H9 (cell line): ENCODE measurements at regions not wholly inside any gene's neighbourhood (a gene's known extent, or its start where the extent isn't known, plus 50 kb on each side); places are given as distances from the start of the nearest gene placed in this dataset.

Experiments used
- DNase-seq: peaks from one replicate; pipeline ENCODE4 v3.0.0-alpha.2; 2017
- H2AFZ ChIP-seq: one replicate; pipeline ENCODE4 v1.6.1; 2013; ENCODE audit warnings: mild to moderate bottlenecking, low read length, control low read depth, moderate library complexity
- H2AK5ac ChIP-seq: 2 replicates; pipeline ENCODE4 v1.6.1; 2013; ENCODE audit warnings: low read length, control low read depth, mixed read lengths; ENCODE audit not compliant: insufficient read length
- H2BK120ac ChIP-seq: one replicate; pipeline ENCODE4 v1.6.1; 2013; ENCODE audit warnings: low read depth, mild to moderate bottlenecking, low read length, control low read depth, inconsistent platforms; ENCODE audit not compliant: poor library complexity, severe bottlenecking
- H2BK12ac ChIP-seq: 2 replicates; pipeline ENCODE4 v1.6.1; 2013; ENCODE audit warnings: low read length, control low read depth, mixed read lengths, low read depth; ENCODE audit not compliant: insufficient read length
- H2BK15ac ChIP-seq: 2 replicates; pipeline ENCODE4 v1.6.1; 2013; ENCODE audit warnings: low read depth, low read length, control low read depth
- H2BK20ac ChIP-seq: one replicate; pipeline ENCODE4 v1.6.1; 2013; ENCODE audit warnings: low read depth, mild to moderate bottlenecking, low read length, control low read depth, inconsistent platforms; ENCODE audit not compliant: poor library complexity, severe bottlenecking
- H2BK5ac ChIP-seq: 2 replicates; pipeline ENCODE4 v1.6.1; 2013; ENCODE audit warnings: low read length, control low read depth, mixed read lengths; ENCODE audit not compliant: insufficient read length
- H3K14ac ChIP-seq: 2 replicates; pipeline ENCODE4 v1.6.1; 2013; ENCODE audit warnings: low read length, control low read depth; ENCODE audit not compliant: insufficient read depth
- H3K18ac ChIP-seq: 2 replicates; pipeline ENCODE4 v1.6.1; 2013; ENCODE audit warnings: low read depth, mild to moderate bottlenecking, mixed read lengths, low read length, control low read depth; ENCODE audit not compliant: insufficient read length
- H3K23ac ChIP-seq: 2 replicates; pipeline ENCODE4 v1.6.1; 2013; ENCODE audit warnings: low read length, control low read depth, mixed read lengths, low read depth; ENCODE audit not compliant: insufficient read length
- H3K23me2 ChIP-seq: 2 replicates; pipeline ENCODE4 v1.6.1; 2013; ENCODE audit warnings: low read depth, mild to moderate bottlenecking, mixed read lengths, low read length, control low read depth; ENCODE audit not compliant: insufficient read length, poor library complexity, severe bottlenecking
- H3K27ac ChIP-seq: 2 replicates; pipeline ENCODE4 v1.5.1; 2013; ENCODE audit warnings: low read length, control low read depth, mixed read lengths, low read depth; ENCODE audit not compliant: insufficient read length
- H3K27me3 ChIP-seq: 2 replicates; pipeline ENCODE4 v1.6.1; 2013; ENCODE audit warnings: low read length, control low read depth, inconsistent platforms; ENCODE audit not compliant: insufficient read depth
- H3K4ac ChIP-seq: 2 replicates; pipeline ENCODE4 v1.6.1; 2013; ENCODE audit warnings: low read depth, mild to moderate bottlenecking, control low read depth, inconsistent platforms, low read length, moderate library complexity
- H3K4me1 ChIP-seq: 2 replicates; pipeline ENCODE4 v1.6.1; 2013; ENCODE audit warnings: low read length, control low read depth, inconsistent platforms; ENCODE audit not compliant: insufficient read depth
- H3K4me2 ChIP-seq: 2 replicates; pipeline ENCODE4 v1.6.1; 2013; ENCODE audit warnings: low read length, control low read depth, mixed read lengths; ENCODE audit not compliant: insufficient read length, insufficient read depth
- H3K56ac ChIP-seq: 2 replicates; pipeline ENCODE4 v1.6.1; 2013; ENCODE audit warnings: low read depth, mild to moderate bottlenecking, mixed read lengths, low read length, control low read depth; ENCODE audit not compliant: insufficient read length
- H3K79me1 ChIP-seq: 2 replicates; pipeline ENCODE4 v1.6.1; 2013; ENCODE audit warnings: low read depth, mild to moderate bottlenecking, moderate library complexity, low read length, control low read depth, inconsistent platforms; ENCODE audit not compliant: insufficient read depth, poor library complexity, severe bottlenecking
- H3K79me2 ChIP-seq: 2 replicates; pipeline ENCODE4 v1.6.1; 2013; ENCODE audit warnings: low read length, control low read depth, inconsistent platforms; ENCODE audit not compliant: insufficient read depth
- H3K9ac ChIP-seq: 2 replicates; pipeline ENCODE4 v1.6.1; 2013; ENCODE audit warnings: low read length, control low read depth, mixed read lengths; ENCODE audit not compliant: insufficient read length; ENCODE audit errors: extremely low read depth
- H3K9me3 ChIP-seq: one replicate; pipeline ENCODE4 v1.6.1; 2013; ENCODE audit warnings: low read depth, low read length, inconsistent platforms; ENCODE audit not compliant: control insufficient read depth
- H3T11ph ChIP-seq: one replicate; pipeline ENCODE4 v1.6.1; 2013; ENCODE audit warnings: mild to moderate bottlenecking, low read length, control low read depth, inconsistent platforms
- H4K20me1 ChIP-seq: one replicate; pipeline ENCODE4 v1.6.1; 2013; ENCODE audit not compliant: control insufficient read depth, insufficient read length, insufficient read depth
- H4K5ac ChIP-seq: 2 replicates; pipeline ENCODE4 v1.6.1; 2013; ENCODE audit warnings: low read depth, mild to moderate bottlenecking, mixed read lengths, low read length, control low read depth; ENCODE audit not compliant: insufficient read length
- H4K8ac ChIP-seq: replicated peaks from 2 replicates; pipeline ENCODE4 v1.6.1; 2013; ENCODE audit warnings: low read length, control low read depth, mixed read lengths, low read depth; ENCODE audit not compliant: insufficient read length
- H4K91ac ChIP-seq: 2 replicates; pipeline ENCODE4 v1.6.1; 2013; ENCODE audit warnings: low read depth, mild to moderate bottlenecking, moderate library complexity, mixed read lengths, low read length, control low read depth; ENCODE audit not compliant: insufficient read length
- H3K27ac Mint-ChIP-seq, 3 experiments: 2 replicates in 2 of 3; 3 replicates in 1 of 3; pipeline ENCODE4 v1.8.0; 2020 to 2021; ENCODE audit warnings: mixed read lengths in 3 of 3, mild to moderate bottlenecking in 1 of 3, moderate library complexity in 1 of 3
- H3K27me3 Mint-ChIP-seq: 2 replicates; pipeline ENCODE4 v1.8.0; 2021; ENCODE audit warnings: low read depth, mild to moderate bottlenecking, moderate library complexity, mixed read lengths
- H3K36me3 Mint-ChIP-seq, 3 experiments: 2 replicates in 2 of 3; 3 replicates in 1 of 3; pipeline ENCODE4 v1.8.0; 2020 to 2021; ENCODE audit warnings: low read depth in 3 of 3, mixed read lengths in 3 of 3; ENCODE audit not compliant: insufficient read depth in 1 of 3
- H3K4me1 Mint-ChIP-seq, 2 experiments: 2 replicates each; pipeline ENCODE4 v1.8.0; 2020; ENCODE audit warnings: mixed read lengths in 2 of 2
- H3K4me3 Mint-ChIP-seq, 2 experiments: 2 replicates in 1 of 2; 3 replicates in 1 of 2; pipeline ENCODE4 v1.8.0; 2020 to 2021; ENCODE audit warnings: mild to moderate bottlenecking in 2 of 2, mixed read lengths in 2 of 2, moderate library complexity in 1 of 2
- H3K9me3 Mint-ChIP-seq, 2 experiments: 2 replicates in 1 of 2; 3 replicates in 1 of 2; pipeline ENCODE4 v1.8.0; 2020; ENCODE audit warnings: mild to moderate bottlenecking in 2 of 2, mixed read lengths in 2 of 2, moderate library complexity in 1 of 2
- CTCF ChIP-seq: fragments of 200-600 bp; sonication (generic); conservative IDR thresholded peaks from 3 replicates; pipeline ENCODE4 v1.8.0; 2021; ENCODE audit warnings: antibody characterized with exemption, mild to moderate bottlenecking
- WGBS: extraction: QIAGEN DNeasy Blood & Tissue Kit; methylation state at CpG from one replicate; pipeline ENCODE4 v1.1.7; 2013; ENCODE audit warnings: missing lambda C conversion rate, low lambda C conversion rate, mixed read lengths; ENCODE audit not compliant: insufficient read length; ENCODE audit errors: extremely low coverage; 5-methylcytosine and 5-hydroxymethylcytosine counted together

GRCh38 chr2:128519517-128520215 lies 201.0 kb upstream of the HS6ST1 start:
- Histone ChIP-seq H3K23ac (no peak overlapping the region), H4K5ac (no peak overlapping the region), H4K8ac (no peak overlapping the region), H3K14ac (no peak overlapping the region), H2AK5ac (no peak overlapping the region), H2BK15ac (no peak overlapping the region), H4K20me1 (no peaks in the 10 kb centered on the region), H3K23me2 (no peaks in the 10 kb centered on the region), H2BK5ac (no peak overlapping the region), H3K56ac (no peak overlapping the region), H3K4me1 (no peaks in the 10 kb centered on the region; the same call in 1 of the 2 replicates), H3K4ac (no peak overlapping the region), H3K27ac (no peak overlapping the region), H3T11ph (no peak overlapping the region), H3K9ac (no peak overlapping the region), H2BK12ac (no peak overlapping the region), H3K79me2 (no peaks in the 10 kb centered on the region), H2AFZ (no peak overlapping the region), H3K79me1 (no peaks in the 10 kb centered on the region), H3K18ac (no peak overlapping the region), H3K9me3 (no peaks in the 10 kb centered on the region), H2BK20ac (no peak overlapping the region), H2BK120ac (no peak overlapping the region), H3K4me2 (no peak overlapping the region), H4K91ac (no peak overlapping the region), H3K27me3 (no peaks in the 10 kb centered on the region)
- Mint-ChIP-seq H3K9me3 (peaks cover 0 to 4% of the 10 kb centered on the region in 2 experiments; a peak in 3 of 5 replicates), H3K36me3 (peaks cover 0 to 5% (median 0%) of the 10 kb centered on the region in 3 experiments; a peak in 2 of 7 replicates), H3K27me3 (peaks cover 2% of the 10 kb centered on the region), H3K4me1 (peaks cover 15 to 24% of the 10 kb centered on the region in 2 experiments), H3K27ac (no peak overlapping the region; a peak in 1 of 7 replicates), H3K4me3 (no peak overlapping the region)
- WGBS = no CpG with 5 or more reads among the region's 6 CpGs
- TF ChIP-seq CTCF = no peak
- peak; percentile 10 for DNase-seq
